Memory B cell (primary cell): ENCODE measurements at regions not wholly inside any gene's neighbourhood (a gene's known extent, or its start where the extent isn't known, plus 50 kb on each side); places are given as distances from the start of the nearest gene placed in this dataset.

Experiments
- ATAC-seq: fragments of 150-1000 bp; cut with Tn5 transposase; 2 replicates; pipeline ENCODE4 v1.10.0; 2021; ENCODE audit warnings: low read depth, mild to moderate bottlenecking, moderate library complexity
- DNase-seq, 2 donors: peaks; one replicate each; pipeline ENCODE4 v3.0.0; 2022; ENCODE audit warnings: low spot score in 2 of 2
- H3K27ac Mint-ChIP-seq: one replicate; pipeline ENCODE4 v1.8.0; 2022; ENCODE audit warnings: mild to moderate bottlenecking, moderate library complexity, mixed read lengths
- H3K27me3 Mint-ChIP-seq: one replicate; pipeline ENCODE4 v1.8.0; 2022; ENCODE audit warnings: mixed read lengths
- H3K36me3 Mint-ChIP-seq: one replicate; pipeline ENCODE4 v1.8.0; 2022; ENCODE audit warnings: mild to moderate bottlenecking, mixed read lengths
- H3K4me1 Mint-ChIP-seq: one replicate; pipeline ENCODE4 v1.8.0; 2022; ENCODE audit warnings: mixed read lengths
- H3K4me3 Mint-ChIP-seq: one replicate; pipeline ENCODE4 v1.8.0; 2022; ENCODE audit warnings: mild to moderate bottlenecking, moderate library complexity, mixed read lengths
- H3K9me3 Mint-ChIP-seq: one replicate; pipeline ENCODE4 v1.8.0; 2022; ENCODE audit warnings: mixed read lengths

GRCh38 chr9:108219664-108220063, 636.1 kb downstream of the ACTL7B start:
- no peaks in the 10 kb centered on the region for H3K36me3 Mint-ChIP-seq
- no peaks in the 10 kb centered on the region for H3K4me1 Mint-ChIP-seq
- H3K9me3 Mint-ChIP-seq: no peaks in the 10 kb centered on the region
- ATAC-seq (no peak), DNase-seq (no peak)
- no peak overlapping the region for H3K4me3 Mint-ChIP-seq
- no peak overlapping the region for H3K27ac Mint-ChIP-seq
- peaks cover 5% of the 10 kb centered on the region for H3K27me3 Mint-ChIP-seq

- H3K27ac Mint-ChIP-seq: no peak overlapping the region
- DNase-seq (no peak), ATAC-seq (no peak)
- no peaks in the 10 kb centered on the region for H3K27me3 Mint-ChIP-seq
- H3K36me3 Mint-ChIP-seq: no peaks in the 10 kb centered on the region
- peaks cover 2% of the 10 kb centered on the region for H3K9me3 Mint-ChIP-seq
- H3K4me3 Mint-ChIP-seq: no peak overlapping the region
- H3K4me1 Mint-ChIP-seq: no peaks in the 10 kb centered on the region
Observed at GRCh38 chr9:108217431-108218349, 638.1 kb downstream of the ACTL7B start.

GRCh38 chr9:108213511-108213910, 642.3 kb downstream of the ACTL7B start:
- Mint-ChIP-seq H3K27me3 (no peaks in the 10 kb centered on the region), H3K36me3 (no peaks in the 10 kb centered on the region), H3K4me1 (no peaks in the 10 kb centered on the region), H3K9me3 (peaks cover 2% of the 10 kb centered on the region), H3K4me3 (no peak overlapping the region), H3K27ac (no peak overlapping the region)
- ATAC-seq: no peak
- no peak for DNase-seq

GRCh38 chr9:108212184-108212583, 643.6 kb downstream of the ACTL7B start:
- Mint-ChIP-seq H3K27me3 (no peaks in the 10 kb centered on the region), H3K4me1 (no peaks in the 10 kb centered on the region), H3K36me3 (no peaks in the 10 kb centered on the region), H3K27ac (no peak overlapping the region), H3K4me3 (no peak overlapping the region), H3K9me3 (peaks cover 2% of the 10 kb centered on the region)
- no peak for ATAC-seq
- DNase-seq: no peak

GRCh38 chr9:108211411-108211955, 644.3 kb downstream of the ACTL7B start:
- DNase-seq: no peak
- no peak overlapping the region for H3K27ac Mint-ChIP-seq
- no peak for ATAC-seq
- no peaks in the 10 kb centered on the region for H3K4me1 Mint-ChIP-seq
- no peaks in the 10 kb centered on the region for H3K27me3 Mint-ChIP-seq
- H3K4me3 Mint-ChIP-seq: no peak overlapping the region
- H3K9me3 Mint-ChIP-seq: peaks cover 2% of the 10 kb centered on the region
- H3K36me3 Mint-ChIP-seq: no peaks in the 10 kb centered on the region

GRCh38 chr9:108209132-108209685, 646.6 kb downstream of the ACTL7B start:
- H3K9me3 Mint-ChIP-seq: peaks cover 2% of the 10 kb centered on the region
- ATAC-seq (no peak), DNase-seq (no peak)
- H3K4me3 Mint-ChIP-seq: no peak overlapping the region
- H3K27me3 Mint-ChIP-seq: no peaks in the 10 kb centered on the region
- H3K4me1 Mint-ChIP-seq: no peaks in the 10 kb centered on the region
- no peak overlapping the region for H3K27ac Mint-ChIP-seq
- no peaks in the 10 kb centered on the region for H3K36me3 Mint-ChIP-seq

- Mint-ChIP-seq H3K27ac (no peak overlapping the region), H3K4me1 (no peaks in the 10 kb centered on the region), H3K4me3 (no peak overlapping the region), H3K27me3 (no peaks in the 10 kb centered on the region), H3K36me3 (no peaks in the 10 kb centered on the region), H3K9me3 (no peaks in the 10 kb centered on the region)
- DNase-seq (no peak), ATAC-seq (no peak)
Observed at GRCh38 chr9:108207561-108208165, 648.1 kb downstream of the ACTL7B start.

GRCh38 chr9:108205276-108205675, 650.5 kb downstream of the ACTL7B start:
- ATAC-seq (no peak), DNase-seq (no peak)
- no peaks in the 10 kb centered on the region for H3K36me3 Mint-ChIP-seq
- H3K27ac Mint-ChIP-seq: no peak overlapping the region
- H3K4me3 Mint-ChIP-seq: no peak overlapping the region
- H3K4me1 Mint-ChIP-seq: no peaks in the 10 kb centered on the region
- no peaks in the 10 kb centered on the region for H3K27me3 Mint-ChIP-seq
- peaks cover 4% of the 10 kb centered on the region for H3K9me3 Mint-ChIP-seq

- no peak for DNase-seq
- Mint-ChIP-seq H3K36me3 (no peaks in the 10 kb centered on the region), H3K27me3 (peaks cover 7% of the 10 kb centered on the region), H3K4me1 (no peaks in the 10 kb centered on the region), H3K4me3 (no peak overlapping the region), H3K27ac (no peak overlapping the region), H3K9me3 (peaks cover 9% of the 10 kb centered on the region)
- no peak for ATAC-seq
Observed at GRCh38 chr9:108197899-108198298, 657.9 kb downstream of the ACTL7B start.

- H3K4me1 Mint-ChIP-seq: no peaks in the 10 kb centered on the region
Observed at GRCh38 chr9:108197008-108197365, 658.8 kb downstream of the ACTL7B start.

GRCh38 chr9:108196332-108197007, 659.3 kb downstream of the ACTL7B start:
- ATAC-seq (no peak), DNase-seq (no peak)
- no peak overlapping the region for H3K27ac Mint-ChIP-seq
- no peaks in the 10 kb centered on the region for H3K4me1 Mint-ChIP-seq
- H3K27me3 Mint-ChIP-seq: peaks cover 7% of the 10 kb centered on the region
- no peak overlapping the region for H3K4me3 Mint-ChIP-seq
- peaks cover 7% of the 10 kb centered on the region for H3K9me3 Mint-ChIP-seq
- no peaks in the 10 kb centered on the region for H3K36me3 Mint-ChIP-seq

More at GRCh38 chr9:108197008-108197365, 658.8 kb downstream of the ACTL7B start:
- ATAC-seq (no peak), DNase-seq (no peak)
- Mint-ChIP-seq H3K36me3 (no peaks in the 10 kb centered on the region), H3K27me3 (peaks cover 7% of the 10 kb centered on the region), H3K9me3 (peaks cover 9% of the 10 kb centered on the region), H3K4me3 (no peak overlapping the region), H3K27ac (no peak overlapping the region)

- Mint-ChIP-seq H3K4me1 (no peaks in the 10 kb centered on the region), H3K27ac (no peak overlapping the region), H3K36me3 (no peaks in the 10 kb centered on the region), H3K27me3 (peaks cover 7% of the 10 kb centered on the region), H3K9me3 (no peaks in the 10 kb centered on the region), H3K4me3 (no peak overlapping the region)
- DNase-seq: no peak
- ATAC-seq: no peak
Observed at GRCh38 chr9:108194154-108194553, 661.6 kb downstream of the ACTL7B start.

- DNase-seq: no peak
- Mint-ChIP-seq H3K4me3 (no peak overlapping the region), H3K27me3 (peaks cover 9% of the 10 kb centered on the region), H3K9me3 (no peaks in the 10 kb centered on the region), H3K27ac (no peak overlapping the region), H3K36me3 (no peaks in the 10 kb centered on the region), H3K4me1 (no peaks in the 10 kb centered on the region)
- no peak for ATAC-seq
Observed at GRCh38 chr9:108193026-108193710, 662.6 kb downstream of the ACTL7B start.
